GM18870 (cell line): ENCODE measurements at regions not wholly inside any gene's neighbourhood (a gene's known extent, or its start where the extent isn't known, plus 50 kb on each side); places are given as distances from the start of the nearest gene placed in this dataset.

Experiments
- ATAC-seq: cut with Tn5 transposase; IDR thresholded peaks from one replicate; pipeline ENCODE4 v1.9.1; 2021; ENCODE audit warnings: moderate library complexity; ENCODE audit not compliant: unreplicated experiment

DNA sequence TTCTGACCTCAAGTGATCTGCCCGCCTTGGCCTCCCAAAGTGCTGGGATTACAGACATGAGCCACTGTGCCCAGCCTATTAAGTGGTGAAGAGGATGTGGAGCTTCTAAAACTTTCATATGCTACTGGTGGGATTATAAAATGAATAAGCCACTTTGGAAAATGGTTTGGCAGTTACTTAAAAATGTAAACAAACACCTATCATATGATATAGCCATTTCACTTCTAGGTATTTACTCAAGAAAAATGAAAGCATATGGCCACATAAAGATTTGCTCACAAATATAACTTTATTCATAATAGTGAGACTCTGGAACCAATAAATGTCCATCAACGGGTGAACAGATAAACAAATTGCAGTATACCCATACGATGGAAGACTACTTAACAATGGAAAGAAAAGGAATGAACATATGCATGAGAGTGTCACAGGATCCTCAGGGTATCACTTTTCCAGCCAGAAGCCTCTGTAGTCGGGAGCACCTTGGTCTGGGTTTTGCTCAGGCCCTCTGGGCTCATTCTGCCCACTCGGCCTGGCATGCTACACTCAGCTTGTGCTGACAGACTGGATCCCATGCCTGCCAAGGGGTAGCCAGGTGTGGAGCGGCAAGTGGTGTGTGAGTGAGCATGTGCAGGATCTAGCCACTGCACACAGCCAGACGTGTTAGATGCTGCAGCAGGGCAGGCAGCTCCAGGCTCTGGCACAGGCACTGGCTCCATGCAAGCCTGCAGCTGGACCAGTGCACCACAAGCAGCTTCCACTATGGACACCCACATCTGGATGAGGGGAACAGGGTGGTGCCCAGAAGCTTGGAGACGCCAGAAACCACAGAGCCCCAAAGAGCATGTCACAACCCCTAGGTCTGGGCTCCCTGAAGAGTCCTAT, 213.2 kb upstream of the DIO3 start:
- no peak for ATAC-seq

DNA sequence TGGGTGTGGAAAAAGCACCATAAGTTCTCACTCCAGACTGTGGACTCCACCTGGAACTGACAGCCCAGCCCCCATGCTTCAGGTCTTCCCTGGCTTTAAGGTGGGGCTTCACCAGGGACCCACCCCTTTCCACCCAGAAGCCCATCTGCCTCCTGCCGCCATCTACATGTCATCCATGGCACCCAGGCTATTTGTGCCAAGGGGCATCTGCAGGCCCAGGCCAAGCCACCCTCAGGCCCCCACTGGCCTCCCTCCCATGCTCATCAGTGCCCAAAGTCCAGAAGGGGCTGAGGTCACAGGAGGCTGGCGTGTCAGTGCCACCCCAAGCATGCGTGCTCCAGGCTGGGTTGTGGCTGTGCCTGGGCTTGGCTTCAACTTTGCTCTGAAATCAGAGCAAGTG, 212.2 kb upstream of the DIO3 start:
- ATAC-seq, result no peak

DNA sequence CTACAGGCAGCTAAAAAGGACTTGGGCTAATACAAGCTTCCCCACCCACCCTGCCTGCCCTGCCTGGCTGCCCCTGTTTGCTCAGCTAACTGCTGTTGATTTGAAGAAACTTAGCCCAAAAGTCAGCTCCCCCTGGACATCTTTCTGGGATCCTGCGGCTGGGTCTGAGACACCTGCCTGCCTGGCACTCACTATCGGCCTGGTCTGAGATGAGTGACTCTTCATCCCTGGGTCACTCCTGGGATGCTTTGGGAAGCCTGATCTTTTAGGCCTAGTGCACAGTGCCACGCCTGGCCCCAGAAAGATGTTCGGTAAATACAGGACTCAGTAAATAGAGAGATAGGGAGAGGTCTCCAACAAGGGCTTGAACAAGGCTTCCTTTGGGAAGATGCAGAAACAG, 211.3 kb upstream of the DIO3 start:
- no peak for ATAC-seq

DNA sequence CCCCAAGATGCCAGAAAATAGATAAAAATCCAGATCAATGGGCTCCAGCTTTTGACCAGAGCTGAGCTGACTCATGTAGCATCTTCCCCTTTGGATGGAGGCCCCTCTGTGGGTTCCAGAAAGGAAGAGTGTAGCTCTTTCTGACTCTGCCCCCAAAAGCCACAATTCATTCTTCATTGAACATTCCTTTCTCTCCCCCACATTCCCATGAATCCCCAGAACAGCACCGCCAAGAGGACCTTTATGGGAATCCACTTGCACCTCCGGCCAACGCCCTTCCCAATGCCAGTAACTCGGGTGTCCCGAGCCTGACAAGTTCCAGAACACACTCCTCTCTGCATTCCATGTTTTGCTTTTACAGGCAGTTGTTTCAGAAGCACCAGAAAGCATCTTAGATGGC, 210.6 kb upstream of the DIO3 start:
- no peak for ATAC-seq

DNA sequence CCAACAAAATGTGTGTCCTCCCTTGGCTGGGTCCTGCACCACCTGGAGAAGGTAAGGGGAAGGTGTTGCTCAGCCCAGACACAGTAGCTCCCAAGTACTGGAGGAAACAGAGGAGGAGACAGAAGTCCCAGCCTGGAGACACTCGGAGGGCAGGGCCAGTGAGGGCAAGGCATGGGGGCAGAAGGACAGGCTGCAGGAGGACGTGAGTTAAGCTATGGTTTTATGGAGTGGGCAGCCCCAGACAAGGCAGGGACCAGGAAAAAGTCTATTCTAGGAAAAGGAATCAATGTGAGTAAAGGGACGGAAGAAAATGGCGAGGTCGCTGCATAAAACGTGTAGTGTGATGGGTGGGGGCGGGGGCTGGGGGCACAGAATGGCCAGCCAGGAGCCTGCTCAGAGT, 210.1 kb upstream of the DIO3 start:
- ATAC-seq, result no peak

DNA sequence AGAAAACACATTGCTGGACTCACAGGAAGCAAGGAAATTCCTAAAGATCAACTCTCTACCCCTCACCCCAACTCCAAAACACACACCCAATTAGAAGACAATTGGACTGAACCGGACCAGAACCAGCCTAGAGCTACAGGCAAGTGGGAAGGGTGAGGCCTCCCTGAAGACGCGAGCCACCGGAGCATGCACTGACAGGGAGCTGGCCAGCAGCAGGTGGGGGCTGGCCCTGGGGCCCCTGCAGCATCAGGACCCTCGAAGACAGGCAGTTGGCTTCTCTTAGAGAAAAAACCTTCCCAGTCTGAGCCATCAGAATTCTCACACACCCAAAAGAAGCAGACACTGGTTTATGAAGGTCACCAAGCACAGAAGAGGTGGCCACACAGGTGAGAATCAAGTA, 209.5 kb upstream of the DIO3 start:
- no peak for ATAC-seq

DNA sequence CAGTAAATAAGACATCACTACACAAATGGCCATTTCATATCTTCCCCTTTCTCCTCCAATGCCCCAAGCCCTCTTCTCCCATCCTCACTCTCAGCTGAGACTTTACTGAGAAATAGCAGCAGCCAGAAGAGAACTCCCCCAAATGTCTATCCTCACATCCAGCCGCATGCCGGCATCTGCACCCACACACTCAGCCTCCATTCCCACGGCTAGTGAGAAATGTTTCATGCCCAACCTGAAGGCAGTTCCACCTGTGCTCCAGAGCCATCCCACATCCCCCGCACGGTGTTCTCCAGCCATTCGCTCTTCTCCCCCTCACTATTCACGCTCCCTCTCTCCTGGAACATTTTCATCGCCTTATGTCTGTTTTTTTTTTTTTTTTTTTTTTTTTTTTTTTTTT, 208.7 kb upstream of the DIO3 start:
- no peak for ATAC-seq

DNA sequence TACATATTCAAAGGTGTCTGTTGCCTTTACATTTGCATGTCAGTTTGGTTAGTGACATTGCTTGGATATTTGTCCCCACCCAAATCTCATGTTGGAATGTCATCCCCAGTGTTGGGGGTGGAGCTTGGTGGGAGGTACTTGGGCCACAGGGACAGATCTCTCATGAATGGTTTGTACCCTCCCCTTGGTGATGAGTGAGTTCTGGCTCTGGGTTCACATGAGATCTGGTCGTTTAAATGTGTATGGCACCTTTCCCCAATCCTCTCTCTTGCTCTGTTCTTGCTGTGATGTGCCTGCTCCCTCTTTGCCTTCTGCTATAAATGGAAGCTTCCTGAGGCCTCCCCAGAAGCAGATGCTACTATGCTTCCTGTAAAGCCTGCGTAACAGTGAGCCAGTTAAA, 207.9 kb upstream of the DIO3 start:
- no peak for ATAC-seq

DNA sequence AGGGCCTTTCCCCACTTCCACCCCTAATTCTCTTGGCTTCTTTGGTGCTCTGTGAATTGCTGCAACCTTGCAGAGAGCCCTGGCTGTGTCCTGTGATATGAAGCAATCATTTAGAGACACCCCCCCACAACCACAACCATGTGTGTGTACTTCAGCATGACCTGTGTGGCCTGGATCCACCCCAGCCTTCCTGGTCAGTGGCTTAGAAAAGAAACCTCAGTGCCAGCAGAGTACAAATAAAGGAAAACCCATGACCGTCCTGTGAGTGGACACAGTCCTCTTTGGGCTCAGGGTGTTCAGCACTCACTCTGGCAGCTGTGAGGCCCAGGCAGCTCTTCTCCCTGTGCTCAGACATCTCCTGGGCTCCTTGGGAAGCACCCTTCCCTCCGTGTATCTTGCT, 206.6 kb upstream of the DIO3 start:
- ATAC-seq, result no peak

DNA sequence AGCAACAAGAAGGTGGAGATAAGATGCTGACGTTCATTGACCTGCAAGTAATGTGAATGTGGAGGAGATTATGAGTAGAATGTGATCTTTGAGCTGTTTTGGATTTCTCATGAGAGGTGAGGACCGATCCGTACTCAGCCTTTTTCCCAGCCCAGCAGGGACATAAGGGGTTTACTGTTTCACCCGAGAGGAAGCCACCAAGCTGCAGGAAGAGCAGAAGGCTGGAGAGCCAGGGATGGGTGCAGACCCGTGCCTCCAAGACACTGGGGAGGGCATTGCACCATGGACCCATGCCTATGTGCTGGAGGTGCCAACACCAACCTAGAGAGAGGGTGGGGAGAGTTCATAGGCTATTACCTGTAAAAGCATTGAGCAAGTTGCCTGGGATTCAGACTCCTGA, 206.0 kb upstream of the DIO3 start:
- ATAC-seq, result no peak

DNA sequence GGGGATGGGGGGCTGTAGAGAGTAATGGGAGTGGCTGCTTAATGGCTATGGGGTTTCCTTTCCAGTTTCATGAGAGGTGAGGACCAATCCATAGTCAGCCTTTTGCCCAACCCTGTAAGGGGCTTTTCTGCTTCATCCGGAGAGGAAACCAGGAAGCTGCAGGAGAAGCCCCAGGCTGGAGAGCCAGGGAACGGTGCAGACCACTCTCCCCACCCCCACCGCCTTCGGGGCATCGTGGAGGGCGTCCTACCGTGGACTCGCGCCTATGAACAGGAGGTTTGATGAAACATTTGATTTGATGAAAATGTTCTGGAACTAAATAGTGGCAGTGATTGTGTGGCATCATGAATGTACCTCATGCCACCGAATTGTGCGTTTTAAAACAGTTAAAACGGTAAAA, 204.3 kb upstream of the DIO3 start:
- ATAC-seq, result no peak

DNA sequence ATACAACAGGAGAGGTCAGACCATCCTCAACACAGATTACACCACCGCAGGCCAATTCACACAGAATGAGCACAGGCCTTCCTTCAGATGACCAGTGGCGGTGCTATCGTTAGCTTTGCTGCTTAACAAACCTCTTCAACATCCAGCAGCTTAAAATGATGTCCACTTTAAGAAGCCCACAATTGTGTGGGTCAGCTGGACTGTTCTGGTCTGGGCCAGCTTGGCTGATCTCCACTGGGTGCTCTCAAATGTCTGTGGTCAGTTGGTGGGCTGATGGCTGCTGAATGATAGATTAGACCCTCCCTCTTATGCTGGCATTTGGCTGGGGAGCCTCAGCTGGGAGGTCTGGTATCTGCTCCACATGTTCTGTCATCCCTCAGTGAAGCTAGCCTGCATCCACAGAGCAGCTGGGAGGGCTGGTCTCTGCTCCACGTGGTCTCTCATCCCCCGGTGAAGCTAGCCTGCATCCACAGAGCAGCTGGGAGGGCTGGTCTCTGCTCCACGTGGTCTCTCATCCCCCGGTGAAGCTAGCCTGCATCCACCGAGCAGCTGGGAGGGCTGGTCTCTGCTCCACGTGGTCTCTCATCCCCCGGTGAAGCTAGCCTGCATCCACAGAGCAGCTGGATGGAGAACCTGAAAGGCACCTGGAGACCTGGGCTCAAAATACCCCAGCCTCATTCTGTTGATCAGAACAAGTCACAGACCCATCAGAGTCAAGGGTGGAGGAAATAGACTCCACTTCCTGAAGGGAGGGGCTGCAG, 203.6 kb upstream of the DIO3 start:
- ATAC-seq, result no peak

DNA sequence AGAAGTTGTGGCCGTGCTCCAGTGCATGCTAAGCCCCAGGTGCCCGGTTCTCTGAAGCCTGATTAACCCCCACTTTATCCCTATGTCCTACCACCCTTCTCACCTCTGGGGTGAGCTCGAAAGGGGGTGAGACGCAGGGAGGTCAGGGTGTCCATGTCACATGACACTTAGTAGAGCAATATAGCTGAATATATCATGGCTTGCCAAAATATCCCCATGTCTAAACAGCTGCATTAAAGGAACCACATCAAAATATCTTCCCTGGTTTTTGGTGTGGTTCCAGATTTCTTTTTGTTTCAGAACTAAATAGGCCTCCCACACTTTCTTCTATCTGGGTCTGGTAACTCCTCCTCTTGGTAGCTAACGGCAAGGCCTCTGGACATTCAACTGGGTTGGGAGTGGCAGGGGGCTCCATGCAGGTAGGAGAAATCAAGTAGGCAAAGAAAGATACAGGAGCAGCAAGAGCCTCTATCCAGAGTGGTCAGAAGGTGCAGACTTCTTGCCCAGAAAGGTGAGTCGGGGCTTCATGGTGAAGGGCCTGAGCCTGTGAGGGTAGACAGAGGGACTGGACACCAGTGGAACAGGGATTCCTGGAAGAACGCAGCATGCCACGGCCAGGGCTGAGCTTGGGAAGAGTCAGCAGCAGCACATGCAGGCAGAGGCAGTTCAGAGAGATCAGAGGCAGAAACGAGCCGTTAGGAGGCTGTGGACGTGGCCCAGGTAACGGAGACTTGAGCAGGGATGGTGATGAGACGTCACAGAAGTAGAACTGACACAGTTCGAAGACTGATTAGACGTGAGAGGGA, 202.8 kb upstream of the DIO3 start:
- no peak for ATAC-seq

DNA sequence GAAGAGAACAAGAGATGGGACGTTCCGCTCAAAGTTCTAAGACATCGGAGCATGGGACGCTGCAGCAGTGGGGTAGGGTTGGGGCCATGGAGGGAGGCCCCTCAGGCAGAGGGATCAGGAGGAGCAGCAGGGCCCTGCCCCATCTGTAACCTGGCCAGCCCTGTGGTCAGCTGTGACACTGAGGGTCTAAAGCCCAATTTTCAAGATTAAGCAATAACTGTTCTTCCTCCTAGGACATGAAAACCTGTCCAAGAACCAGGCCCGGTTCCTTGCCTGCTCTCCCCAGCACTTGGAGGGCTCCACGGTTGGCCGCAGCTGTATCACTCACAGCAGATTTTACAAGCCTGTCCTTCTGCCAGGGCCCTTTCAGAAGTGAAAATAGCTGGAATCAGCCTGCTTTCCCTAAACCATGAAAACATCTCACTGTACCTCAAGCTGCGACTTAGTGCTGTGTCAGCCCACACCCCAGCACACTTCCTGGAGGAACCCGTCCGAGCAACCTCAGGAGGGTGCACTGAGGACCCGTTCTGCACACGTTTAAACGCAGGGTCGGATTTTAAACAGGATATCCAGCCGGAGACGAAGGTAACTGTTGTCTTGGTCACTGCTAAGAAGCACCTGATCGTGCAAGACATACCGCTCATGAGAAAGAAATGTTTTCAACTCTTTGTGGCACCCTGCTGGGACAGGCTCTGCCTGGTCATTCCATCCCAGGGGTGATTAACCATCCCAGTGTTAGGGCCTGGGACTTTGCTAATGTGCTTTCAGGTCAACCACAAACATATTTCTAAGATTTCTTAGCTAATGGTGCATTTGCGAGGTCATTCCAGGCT, 201.9 kb upstream of the DIO3 start:
- ATAC-seq, result no peak

DNA sequence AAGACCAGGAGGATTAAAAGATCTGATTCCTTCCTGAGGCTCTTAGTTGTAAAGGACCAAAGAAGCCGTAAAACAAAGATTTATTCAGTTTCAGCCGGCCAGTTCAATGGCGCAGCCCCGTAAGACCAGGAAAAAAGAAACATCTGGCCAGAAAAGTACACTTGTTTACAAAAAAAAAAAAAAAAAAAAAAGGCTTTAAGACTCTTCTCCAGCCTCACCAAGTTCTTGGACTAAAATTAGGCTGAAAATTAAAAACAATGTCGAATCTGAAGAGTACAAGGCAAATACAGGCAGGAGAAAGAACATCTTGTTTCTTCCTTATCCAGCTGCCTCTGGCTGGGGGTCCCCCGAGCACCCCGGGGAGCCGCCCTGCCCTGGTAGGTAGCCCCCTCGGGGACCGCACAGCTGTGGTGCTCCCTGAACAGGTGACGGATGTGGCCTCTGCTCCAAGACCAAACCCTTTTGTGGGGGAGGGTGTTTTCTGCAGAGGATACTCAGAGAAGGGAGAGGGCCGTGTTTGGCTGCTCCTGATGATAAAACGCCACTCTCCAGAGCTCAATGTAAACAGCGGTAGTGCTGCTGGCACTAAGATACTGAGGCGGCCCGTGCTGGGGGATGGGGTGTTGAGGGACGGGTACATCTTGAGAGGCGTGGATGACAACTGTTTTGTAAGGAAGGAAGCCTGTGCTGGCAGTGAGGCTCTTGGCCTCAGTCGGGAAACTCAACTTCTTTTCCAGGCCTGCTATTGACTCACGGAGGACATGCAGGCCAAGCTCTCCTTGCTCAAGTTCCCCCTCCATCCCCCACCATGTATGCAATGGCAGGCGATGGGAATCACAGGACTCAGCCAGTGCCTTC, 201.0 kb upstream of the DIO3 start:
- ATAC-seq, result no peak

DNA sequence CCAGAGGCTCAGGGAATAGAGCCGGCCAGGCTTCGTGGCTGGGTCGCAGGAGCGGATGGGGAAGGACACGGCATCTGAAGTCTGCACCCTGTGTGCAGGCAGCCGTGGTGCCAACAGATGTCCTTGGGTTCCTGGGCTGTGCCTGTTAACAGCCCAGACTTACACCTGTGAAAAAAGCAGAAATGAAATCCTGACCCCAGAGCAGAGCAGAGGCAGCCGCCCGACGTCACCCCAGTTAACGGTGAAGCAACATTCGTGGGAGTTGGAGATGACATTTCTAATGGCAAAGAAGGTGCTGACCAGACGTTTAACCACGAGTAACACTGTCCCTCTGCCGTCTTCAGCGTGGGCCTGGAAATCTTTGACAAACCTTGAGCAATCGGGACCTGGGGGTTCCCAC, 200.3 kb upstream of the DIO3 start:
- ATAC-seq, result no peak

DNA sequence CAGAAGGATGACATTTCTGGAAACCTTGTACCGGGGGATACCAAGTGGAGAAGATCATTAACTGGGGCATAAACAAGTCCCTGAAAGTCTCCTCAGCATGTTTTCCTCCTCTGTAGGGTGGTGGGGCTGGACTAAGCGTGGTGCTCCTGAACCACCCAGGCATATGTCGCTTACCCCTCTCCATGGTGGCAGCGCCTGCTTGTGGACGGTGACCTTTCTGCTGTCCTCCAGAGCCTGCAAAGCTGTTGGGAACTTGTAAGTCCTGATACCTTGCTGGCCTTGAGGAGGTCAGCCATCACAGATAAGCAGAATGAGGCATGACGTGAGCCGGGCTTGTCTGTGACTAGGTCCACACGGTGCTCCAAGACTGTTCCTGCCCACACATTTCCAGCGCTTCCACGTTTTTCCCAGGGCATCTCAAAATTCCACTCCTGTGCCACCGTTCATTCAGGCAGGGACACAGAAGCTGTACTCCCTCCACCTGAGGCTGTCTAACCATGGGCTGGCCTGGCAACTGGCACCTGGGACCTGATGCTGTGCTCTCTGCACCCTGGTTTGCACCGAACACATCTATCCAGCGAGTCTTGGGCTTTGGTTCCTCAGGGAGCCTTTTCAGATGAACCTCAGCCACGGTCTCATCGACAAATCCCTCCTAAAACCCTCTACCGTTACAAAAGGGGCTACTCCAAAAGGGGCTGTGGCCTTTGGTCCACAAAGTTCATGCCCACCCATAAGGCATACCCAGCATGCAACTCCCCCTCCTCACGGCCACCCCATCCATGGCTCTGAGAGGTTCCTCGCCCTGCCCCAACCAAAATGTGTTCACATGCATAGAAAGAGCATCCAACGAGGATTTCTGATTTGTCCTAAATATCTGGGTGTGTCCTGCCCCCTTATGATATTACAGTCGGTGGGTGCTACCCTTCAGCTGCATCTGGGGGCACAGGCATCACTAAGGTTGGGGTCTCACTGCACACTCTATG, 199.6 kb upstream of the DIO3 start:
- no peak for ATAC-seq

DNA sequence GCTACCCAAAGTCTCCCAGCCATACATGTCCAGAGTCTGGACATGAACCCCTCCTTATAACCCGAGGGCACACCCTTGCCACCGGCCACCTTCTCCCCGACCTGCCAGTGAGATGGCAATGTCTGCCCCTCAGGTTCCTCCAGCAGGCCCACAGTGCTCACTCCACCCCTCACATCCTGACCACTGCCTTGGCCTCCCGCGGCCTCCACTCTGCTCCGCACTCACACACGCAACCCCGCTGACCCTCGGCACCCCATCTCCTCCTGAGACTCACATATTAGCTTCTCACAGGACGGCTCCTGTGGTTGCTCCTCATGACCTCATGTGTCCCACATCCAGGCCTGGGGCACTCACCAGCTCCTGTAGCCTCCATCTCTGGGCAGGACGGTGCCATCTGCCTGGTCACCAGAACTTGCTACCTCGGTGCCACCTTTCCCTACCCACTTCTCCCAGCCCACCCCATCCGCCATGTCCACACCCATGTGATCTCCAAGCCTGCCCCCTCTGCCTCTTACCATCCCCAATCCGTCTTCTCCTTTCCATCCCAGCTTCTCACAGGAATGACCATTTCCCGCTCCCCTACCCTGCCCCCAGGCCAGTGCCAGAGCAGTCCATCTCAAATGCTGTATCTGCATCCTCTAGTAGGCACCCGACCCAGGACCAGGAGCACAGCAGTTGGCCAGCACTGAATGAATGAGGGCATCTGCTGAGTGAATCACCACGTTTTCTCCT, 198.6 kb upstream of the DIO3 start:
- no peak for ATAC-seq
